ENCODE measurements at regions not wholly inside any gene's neighbourhood (a gene's known extent, or its start where the extent isn't known, plus 50 kb on each side); places are given as distances from the start of the nearest gene placed in this dataset.

GRCh38 chr6:120534954-120535353, 799.3 kb downstream of the TBC1D32 start:
- peaks cover 10% of the 10 kb centered on the region for H3K9me3 Mint-ChIP-seq
- no peak for DNase-seq
- peaks cover 5% of the 10 kb centered on the region for H3K36me3 Mint-ChIP-seq (ENCODE audit: low read depth)
- no peak overlapping the region for H3K4me3 Mint-ChIP-seq
- no peak overlapping the region for H3K27ac Mint-ChIP-seq
- no peak for TF ChIP-seq CTCF (IDR thresholded peaks at IDR 0.05)
- no peaks in the 10 kb centered on the region for H3K27me3 Mint-ChIP-seq (ENCODE audit: low read depth, poor library complexity)
- no peaks in the 10 kb centered on the region for H3K4me1 Mint-ChIP-seq

- no peak for DNase-seq
- Mint-ChIP-seq H3K27ac (no peak overlapping the region), H3K27me3 (ENCODE audit: low read depth, poor library complexity) (no peaks in the 10 kb centered on the region), H3K9me3 (peaks cover 10% of the 10 kb centered on the region), H3K4me1 (no peaks in the 10 kb centered on the region), H3K4me3 (no peak overlapping the region), H3K36me3 (ENCODE audit: low read depth) (no peaks in the 10 kb centered on the region)
- TF ChIP-seq CTCF (IDR thresholded peaks at IDR 0.05): no peak
Observed at GRCh38 chr6:120526576-120526975, 807.7 kb downstream of the TBC1D32 start.

GRCh38 chr6:120514544-120514943, 819.7 kb downstream of the TBC1D32 start:
- Mint-ChIP-seq H3K4me1 (no peaks in the 10 kb centered on the region), H3K36me3 (ENCODE audit: low read depth) (no peaks in the 10 kb centered on the region), H3K4me3 (no peak overlapping the region), H3K27ac (no peak overlapping the region), H3K27me3 (ENCODE audit: low read depth, poor library complexity) (no peaks in the 10 kb centered on the region), H3K9me3 (peaks cover 4% of the 10 kb centered on the region)
- TF ChIP-seq CTCF (IDR thresholded peaks at IDR 0.05): no peak
- no peak for DNase-seq

GRCh38 chr6:120511712-120512111, 822.6 kb downstream of the TBC1D32 start:
- H3K27me3 Mint-ChIP-seq (ENCODE audit: low read depth, poor library complexity): no peaks in the 10 kb centered on the region
- DNase-seq: no peak
- H3K36me3 Mint-ChIP-seq (ENCODE audit: low read depth): no peaks in the 10 kb centered on the region
- no peak for TF ChIP-seq CTCF (IDR thresholded peaks at IDR 0.05)
- peaks cover 4% of the 10 kb centered on the region for H3K9me3 Mint-ChIP-seq
- H3K4me1 Mint-ChIP-seq: no peaks in the 10 kb centered on the region
- H3K27ac Mint-ChIP-seq: no peak overlapping the region
- no peak overlapping the region for H3K4me3 Mint-ChIP-seq

GRCh38 chr6:120498711-120499110, 835.6 kb downstream of the TBC1D32 start:
- TF ChIP-seq CTCF (IDR thresholded peaks at IDR 0.05): no peak

GRCh38 chr6:120496661-120497060, 837.6 kb downstream of the TBC1D32 start:
- Mint-ChIP-seq H3K4me1 (no peaks in the 10 kb centered on the region), H3K36me3 (ENCODE audit: low read depth) (no peaks in the 10 kb centered on the region), H3K27me3 (ENCODE audit: low read depth, poor library complexity) (no peaks in the 10 kb centered on the region), H3K9me3 (no peaks in the 10 kb centered on the region), H3K4me3 (no peak overlapping the region), H3K27ac (no peak overlapping the region)
- DNase-seq: no peak
- TF ChIP-seq CTCF (IDR thresholded peaks at IDR 0.05): no peak

More at GRCh38 chr6:120498711-120499110, 835.6 kb downstream of the TBC1D32 start:
- Mint-ChIP-seq H3K27ac (no peak overlapping the region), H3K9me3 (no peaks in the 10 kb centered on the region), H3K4me3 (no peak overlapping the region), H3K27me3 (ENCODE audit: low read depth, poor library complexity) (no peaks in the 10 kb centered on the region), H3K36me3 (ENCODE audit: low read depth) (no peaks in the 10 kb centered on the region), H3K4me1 (no peaks in the 10 kb centered on the region)
- no peak for DNase-seq
